ENCODE measurements at regions not wholly inside any gene's neighbourhood (a gene's known extent, or its start where the extent isn't known, plus 50 kb on each side); places are given as distances from the start of the nearest gene placed in this dataset.

DNA sequence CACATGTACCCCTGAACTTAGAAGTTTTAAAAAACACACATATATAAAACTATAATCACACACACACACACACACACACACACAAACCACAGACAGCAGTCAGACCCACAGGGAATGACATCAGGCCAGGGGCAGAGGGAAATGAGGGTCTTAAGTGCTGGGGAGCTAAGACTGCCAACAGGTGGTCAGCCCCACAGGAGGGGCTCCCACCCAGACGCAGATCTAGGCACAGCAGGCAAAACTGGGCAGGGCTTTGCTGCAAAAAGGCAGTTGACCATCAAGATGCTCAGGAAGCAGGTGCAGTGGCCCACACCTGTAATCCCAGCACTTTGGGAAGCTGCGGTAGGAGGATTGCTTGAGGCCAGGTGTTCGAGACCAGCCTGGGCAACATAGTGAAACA lies 121.0 kb upstream of the LSM14A start:
- H3K36me3 Mint-ChIP-seq (ENCODE audit: low read depth), result no peaks in the 10 kb centered on the region
- H3K9me3 ChIP-seq (ENCODE audit: control insufficient read depth in 1 of 2, insufficient read depth in 1 of 2, low read length in 2 of 2), result no peaks in the 10 kb centered on the region
- H3K27ac ChIP-seq (ENCODE audit: low read depth in 1 of 2, low read length in 2 of 2), result no peak overlapping the region
- H3K9me3 Mint-ChIP-seq, result peaks cover 2% of the 10 kb centered on the region
- POLR2A ChIA-PET, result no interaction called here
- TF ChIP-seq CTCF (IDR thresholded peaks at IDR 0.05), result no peak
- peaks cover 38% of the 10 kb centered on the region for H3K27me3 Mint-ChIP-seq
- ATAC-seq (ENCODE audit: poor library complexity) (no peak), DNase-seq (no peak)
- no peaks in the 10 kb centered on the region for H3K4me1 ChIP-seq (ENCODE audit: insufficient read depth, low read length)
- no peak overlapping the region for H3K4me3 Mint-ChIP-seq
- H3K4me1 Mint-ChIP-seq (ENCODE audit: low read depth), result no peaks in the 10 kb centered on the region
- H3K36me3 ChIP-seq (ENCODE audit: insufficient read depth, low read length), result no peaks in the 10 kb centered on the region
- H3K27ac Mint-ChIP-seq, result no peak overlapping the region
- intact Hi-C loops (cut with DNase I, micrococcal nuclease), result no loop called here
- no peak overlapping the region for H3K4me3 ChIP-seq (ENCODE audit: low read length)
- H3K27me3 ChIP-seq (ENCODE audit: control insufficient read depth in 1 of 2, insufficient read depth in 2 of 2, low read length in 2 of 2), result peaks cover 0 to 4% of the 10 kb centered on the region in 2 experiments
- CTCF ChIA-PET, result no interaction called here

DNA sequence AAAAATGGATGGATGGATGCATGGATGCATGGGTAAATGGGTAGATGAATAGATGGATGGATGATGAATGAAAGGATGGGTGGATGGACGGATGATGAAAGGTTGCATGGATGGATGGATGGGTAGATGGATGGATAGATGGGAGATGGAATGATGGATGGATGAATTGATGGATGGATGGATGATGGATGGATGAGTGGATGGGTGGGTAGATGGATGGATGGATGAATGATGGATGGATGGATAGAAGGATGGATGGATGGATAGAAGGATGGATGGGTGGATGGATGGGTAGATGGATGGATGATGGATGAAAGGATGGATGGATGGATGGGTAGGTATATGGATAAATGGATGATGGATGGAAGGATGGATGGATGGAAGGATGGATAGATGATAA lies 115.1 kb upstream of the LSM14A start:
- CTCF ChIA-PET, result no interaction called here
- no peak overlapping the region for H3K27ac ChIP-seq (ENCODE audit: low read depth in 1 of 2, low read length in 2 of 2)

DNA sequence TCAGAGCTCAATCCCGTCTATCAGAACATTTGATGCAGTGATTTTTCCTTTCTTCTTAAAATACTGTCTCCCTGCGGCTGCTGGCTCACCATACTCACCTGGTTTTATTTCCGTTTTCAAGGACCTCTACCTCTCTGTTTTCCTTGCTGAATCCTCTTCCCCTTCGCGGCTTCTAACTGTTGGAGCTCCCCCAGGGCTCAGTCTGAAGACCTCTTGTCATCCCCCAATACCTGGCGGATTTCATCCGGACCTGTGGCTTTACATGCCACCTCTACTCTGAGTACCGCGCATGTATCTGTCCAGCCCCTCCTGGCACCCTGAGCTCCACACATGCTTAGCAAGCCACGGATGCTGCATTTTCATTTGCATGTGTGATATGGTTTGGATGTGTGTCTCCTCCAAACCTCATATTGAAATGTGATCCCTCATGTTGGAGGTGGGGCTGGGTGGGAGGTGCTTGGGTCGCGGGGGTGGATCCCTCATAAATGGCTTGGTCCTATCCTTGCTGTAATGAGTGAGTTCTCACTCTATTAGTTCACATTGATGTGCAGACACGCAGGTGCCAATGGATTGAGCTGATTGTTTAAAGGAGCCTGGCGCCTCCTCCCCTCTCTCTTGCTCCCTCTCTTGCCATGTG lies 106.2 kb upstream of the LSM14A start:
- DNase-seq, result no peak
- CTCF ChIA-PET, result no interaction called here
- no peak overlapping the region for H3K27ac Mint-ChIP-seq

More for the DNA sequence above, 115.1 kb upstream of the LSM14A start:
- TF ChIP-seq CTCF (IDR thresholded peaks at IDR 0.05), result no peak
- no peak for ATAC-seq (ENCODE audit: poor library complexity)
- no peaks in the 10 kb centered on the region for H3K9me3 Mint-ChIP-seq
- no peaks in the 10 kb centered on the region for H3K36me3 Mint-ChIP-seq (ENCODE audit: low read depth)
- H3K27ac Mint-ChIP-seq, result no peak overlapping the region
- Histone ChIP-seq H3K9me3 (ENCODE audit: control insufficient read depth in 1 of 2, insufficient read depth in 1 of 2, low read length in 2 of 2) (no peaks in the 10 kb centered on the region), H3K4me3 (ENCODE audit: low read length) (no peak overlapping the region), H3K27me3 (ENCODE audit: control insufficient read depth in 1 of 2, insufficient read depth in 2 of 2, low read length in 2 of 2) (no peaks in the 10 kb centered on the region), H3K36me3 (ENCODE audit: insufficient read depth, low read length) (no peaks in the 10 kb centered on the region), H3K4me1 (ENCODE audit: insufficient read depth, low read length) (no peaks in the 10 kb centered on the region)
- no peak for DNase-seq
- H3K4me3 Mint-ChIP-seq, result no peak overlapping the region
- POLR2A ChIA-PET, result no interaction called here
- no peaks in the 10 kb centered on the region for H3K4me1 Mint-ChIP-seq (ENCODE audit: low read depth)
- intact Hi-C loops (cut with DNase I, micrococcal nuclease), result no loop called here
- peaks cover 19% of the 10 kb centered on the region for H3K27me3 Mint-ChIP-seq

More for the DNA sequence above, 106.2 kb upstream of the LSM14A start:
- no peaks in the 10 kb centered on the region for H3K36me3 Mint-ChIP-seq (ENCODE audit: low read depth)
- Histone ChIP-seq H3K27me3 (ENCODE audit: control insufficient read depth in 1 of 2, insufficient read depth in 2 of 2, low read length in 2 of 2) (peaks cover 0 to 13% of the 10 kb centered on the region in 2 experiments), H3K9me3 (ENCODE audit: control insufficient read depth in 1 of 2, insufficient read depth in 1 of 2, low read length in 2 of 2) (no peaks in the 10 kb centered on the region), H3K4me3 (ENCODE audit: low read length) (no peak overlapping the region), H3K4me1 (ENCODE audit: insufficient read depth, low read length) (no peaks in the 10 kb centered on the region), H3K36me3 (ENCODE audit: insufficient read depth, low read length) (no peaks in the 10 kb centered on the region), H3K27ac (ENCODE audit: low read depth in 1 of 2, low read length in 2 of 2) (no peak overlapping the region)
- no peak for ATAC-seq (ENCODE audit: poor library complexity)
- intact Hi-C loops (cut with DNase I, micrococcal nuclease), result no loop called here
- H3K27me3 Mint-ChIP-seq, result peaks cover 35% of the 10 kb centered on the region
- no peaks in the 10 kb centered on the region for H3K9me3 Mint-ChIP-seq
- H3K4me3 Mint-ChIP-seq, result no peak overlapping the region
- TF ChIP-seq CTCF (IDR thresholded peaks at IDR 0.05), result no peak
- POLR2A ChIA-PET, result interaction anchor here (0.7 kb wide), 1 partner anchor 773 kb away, joined by 3 read pairs; no protein-coding TSS in a partner anchor
- no peaks in the 10 kb centered on the region for H3K4me1 Mint-ChIP-seq (ENCODE audit: low read depth)

All from CD4-positive, alpha-beta T cell (primary cell).